ENCODE measurements at regions not wholly inside any gene's neighbourhood (a gene's known extent, or its start where the extent isn't known, plus 50 kb on each side); places are given as distances from the start of the nearest gene placed in this dataset.
"Not testable (repeated sequence)": the region's sequence is repeated elsewhere in the genome, so short reads cannot be mapped to it uniquely, and the experiment has no call there.

GRCh38 chr5:124494540-124495116 lies 251.8 kb downstream of the ZNF608 start:
- TF ChIP-seq, protein P1, sequence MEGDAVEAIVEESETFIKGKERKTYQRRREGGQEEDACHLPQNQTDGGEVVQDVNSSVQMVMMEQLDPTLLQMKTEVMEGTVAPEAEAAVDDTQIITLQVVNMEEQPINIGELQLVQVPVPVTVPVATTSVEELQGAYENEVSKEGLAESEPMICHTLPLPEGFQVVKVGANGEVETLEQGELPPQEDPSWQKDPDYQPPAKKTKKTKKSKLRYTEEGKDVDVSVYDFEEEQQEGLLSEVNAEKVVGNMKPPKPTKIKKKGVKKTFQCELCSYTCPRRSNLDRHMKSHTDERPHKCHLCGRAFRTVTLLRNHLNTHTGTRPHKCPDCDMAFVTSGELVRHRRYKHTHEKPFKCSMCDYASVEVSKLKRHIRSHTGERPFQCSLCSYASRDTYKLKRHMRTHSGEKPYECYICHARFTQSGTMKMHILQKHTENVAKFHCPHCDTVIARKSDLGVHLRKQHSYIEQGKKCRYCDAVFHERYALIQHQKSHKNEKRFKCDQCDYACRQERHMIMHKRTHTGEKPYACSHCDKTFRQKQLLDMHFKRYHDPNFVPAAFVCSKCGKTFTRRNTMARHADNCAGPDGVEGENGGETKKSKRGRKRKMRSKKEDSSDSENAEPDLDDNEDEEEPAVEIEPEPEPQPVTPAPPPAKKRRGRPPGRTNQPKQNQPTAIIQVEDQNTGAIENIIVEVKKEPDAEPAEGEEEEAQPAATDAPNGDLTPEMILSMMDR (IDR thresholded peaks at IDR 0.05), result no peak
- TF ChIP-seq EP300 (IDR thresholded peaks at IDR 0.05) (no peak), POLR2AphosphoS5 (IDR thresholded peaks at IDR 0.05) (no peak), POLR2A (IDR thresholded peaks at IDR 0.05) (no peak)
- WGBS, 2 donors, result 70 to 79% methylated on average over 2 of the region's 2 CpGs

DNA sequence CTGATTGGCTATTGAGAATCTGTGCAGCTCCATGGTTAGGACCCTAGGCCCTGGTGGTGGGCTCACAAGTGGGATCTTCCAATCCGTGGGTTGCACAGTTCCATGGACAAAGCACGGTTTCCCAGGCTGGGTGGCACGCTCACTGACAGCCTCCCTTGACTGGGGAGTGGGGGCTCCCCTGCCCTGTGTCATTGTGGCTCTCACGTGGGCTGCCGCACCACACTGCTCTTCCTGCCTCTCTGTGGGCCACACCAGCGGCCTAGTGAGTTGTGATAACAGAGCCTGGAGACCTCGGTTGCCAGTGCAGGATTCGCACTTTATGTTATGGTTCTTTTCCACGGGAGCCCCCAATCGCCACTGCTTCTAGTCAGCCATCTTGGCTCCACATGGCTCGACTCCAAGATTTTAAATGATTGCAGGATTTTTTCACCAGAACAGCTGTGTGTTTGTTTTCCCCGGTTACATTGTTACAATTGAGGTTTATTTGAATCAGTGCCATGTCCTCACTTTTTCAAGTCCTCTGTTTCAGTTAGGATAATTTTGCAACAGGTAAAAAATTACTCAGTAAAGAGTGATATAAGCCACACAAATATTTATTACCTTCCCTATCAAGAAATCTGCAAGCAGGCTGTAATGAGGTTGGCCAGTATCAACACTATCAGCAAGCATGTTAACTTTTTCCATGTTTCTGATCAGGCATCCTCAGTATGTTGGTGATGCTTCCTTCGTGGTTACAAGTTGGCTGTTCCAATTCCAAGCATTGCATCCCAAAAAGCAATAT lies 253.8 kb downstream of the ZNF608 start:
- DNase-seq, result peak in 1 of 2 donors; percentile 25
- no peak overlapping the region for H3K27ac ChIP-seq
- H3K36me3 ChIP-seq, result no peaks in the 10 kb centered on the region
- no peak for ATAC-seq (ENCODE audit: low FRiP score in 2 of 2)
- peaks cover 0 to 14% (median 8%) of the 10 kb centered on the region in 4 donors for H3K9me3 ChIP-seq
- TF ChIP-seq, protein P1 (IDR thresholded peaks at IDR 0.05), result no peak
- TF ChIP-seq POLR2A (IDR thresholded peaks at IDR 0.05), result no peak
- no peak for TF ChIP-seq POLR2AphosphoS5 (IDR thresholded peaks at IDR 0.05)
- TF ChIP-seq EP300 (IDR thresholded peaks at IDR 0.05), result no peak
- WGBS, 2 donors, result 86 to 90% methylated on average over 12 to 13 of the region's 13 CpGs
- H3K27me3 ChIP-seq, result no peaks in the 10 kb centered on the region
- no peaks in the 10 kb centered on the region for H3K4me1 ChIP-seq
- no peak overlapping the region for H3K4me3 ChIP-seq

More at GRCh38 chr5:124494540-124495116, 251.8 kb downstream of the ZNF608 start:
- Histone ChIP-seq H3K9me3 (peaks cover 0 to 14% (median 8%) of the 10 kb centered on the region in 4 donors), H3K4me3 (no peak overlapping the region), H3K36me3 (no peaks in the 10 kb centered on the region), H3K4me1 (no peaks in the 10 kb centered on the region), H3K27me3 (no peaks in the 10 kb centered on the region), H3K27ac (no peak overlapping the region)
- DNase-seq (no peak), ATAC-seq (ENCODE audit: low FRiP score in 2 of 2) (no peak)

- peaks cover 0 to 14% (median 8%) of the 10 kb centered on the region in 4 donors for H3K9me3 ChIP-seq
- H3K27me3 ChIP-seq; H3K27ac ChIP-seq; H3K4me1 ChIP-seq; ATAC-seq (ENCODE audit: low FRiP score in 2 of 2); DNase-seq; H3K4me3 ChIP-seq; H3K36me3 ChIP-seq: not testable (repeated sequence)
- 94 to 95% methylated on average over 2 of the region's 2 CpGs for WGBS, 2 donors
These were observed 256.1 kb downstream of the ZNF608 start for GRCh38 chr5:124490315-124490714.

DNA sequence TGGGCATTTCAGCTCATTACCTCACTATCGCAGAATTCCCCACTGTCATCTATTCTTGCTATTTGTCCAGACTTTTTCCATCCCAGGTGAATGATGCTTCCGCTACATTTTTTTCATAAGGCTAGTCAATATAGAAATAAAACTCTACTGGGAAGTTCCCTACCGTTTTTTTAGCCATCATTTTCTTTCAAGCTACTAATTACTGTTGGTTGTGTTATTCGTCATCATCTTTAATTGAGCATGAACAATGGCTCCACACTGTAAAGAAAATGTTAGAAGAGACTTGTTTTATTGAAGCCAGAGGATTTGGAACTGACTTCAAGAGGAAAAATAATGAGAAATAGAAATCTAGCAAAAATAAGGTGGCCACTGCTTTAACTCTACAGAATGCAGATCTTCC lies 265.0 kb downstream of the ZNF608 start:
- H3K27ac ChIP-seq, result no peak overlapping the region
- H3K9me3 ChIP-seq, result no peaks in the 10 kb centered on the region
- 86 to 93% methylated on average over 4 of the region's 4 CpGs for WGBS, 2 donors
- TF ChIP-seq, protein P1 (IDR thresholded peaks at IDR 0.05), result no peak
- TF ChIP-seq POLR2A (IDR thresholded peaks at IDR 0.05), result no peak
- no peak for TF ChIP-seq EP300 (IDR thresholded peaks at IDR 0.05)
- TF ChIP-seq POLR2AphosphoS5 (IDR thresholded peaks at IDR 0.05), result no peak
- no peaks in the 10 kb centered on the region for H3K4me1 ChIP-seq
- no peak for ATAC-seq (ENCODE audit: low FRiP score in 2 of 2)
- H3K27me3 ChIP-seq, result no peaks in the 10 kb centered on the region
- DNase-seq, result no peak
- no peaks in the 10 kb centered on the region for H3K36me3 ChIP-seq
- no peak overlapping the region for H3K4me3 ChIP-seq

GRCh38 chr5:124480964-124481363 lies 265.5 kb downstream of the ZNF608 start:
- Histone ChIP-seq H3K4me1 (no peaks in the 10 kb centered on the region), H3K4me3 (no peak overlapping the region), H3K27me3 (no peaks in the 10 kb centered on the region), H3K9me3 (no peaks in the 10 kb centered on the region), H3K36me3 (no peaks in the 10 kb centered on the region), H3K27ac (no peak overlapping the region)
- 93 to 97% methylated on average over 5 of the region's 5 CpGs for WGBS, 2 donors
- TF ChIP-seq EP300 (IDR thresholded peaks at IDR 0.05) (no peak), POLR2A (IDR thresholded peaks at IDR 0.05) (no peak), POLR2AphosphoS5 (IDR thresholded peaks at IDR 0.05) (no peak)
- TF ChIP-seq, protein P1 (IDR thresholded peaks at IDR 0.05), result no peak
- no peak for ATAC-seq (ENCODE audit: low FRiP score in 2 of 2)
- no peak for DNase-seq
